CD14-positive monocyte (primary cell): ENCODE measurements at regions not wholly inside any gene's neighbourhood (a gene's known extent, or its start where the extent isn't known, plus 50 kb on each side); places are given as distances from the start of the nearest gene placed in this dataset.

Experiments
- DNase-seq, 3 donors: peaks; one replicate each; pipeline ENCODE4 v3.0.0-alpha.2; 2011 to 2022
- H2AFZ ChIP-seq: 2 replicates; pipeline ENCODE4 v1.6.0; 2012; ENCODE audit warnings: mild to moderate bottlenecking, low read depth, low read length, inconsistent platforms; ENCODE audit not compliant: insufficient read depth, poor library complexity, severe bottlenecking
- H3K27ac ChIP-seq, 2 donors: 1 replicate in 1 of 2; 2 replicates in 1 of 2; pipeline ENCODE4 v1.5.1; 2012 to 2013; ENCODE audit warnings: low read length in 2 of 2, control low read depth in 1 of 2, inconsistent platforms in 1 of 2, low read depth in 1 of 2, mild to moderate bottlenecking in 1 of 2
- H3K27me3 ChIP-seq, 2 donors: one replicate each; pipeline versions ENCODE4 v1.6.0 to v1.6.1; 2011 to 2013; ENCODE audit warnings: low read length in 2 of 2; ENCODE audit not compliant: control insufficient read depth in 2 of 2, insufficient read depth in 2 of 2
- H3K36me3 ChIP-seq, 2 donors: replicated peaks in 1 of 2; 1 replicate in 1 of 2; 2 replicates in 1 of 2; pipeline versions ENCODE4 v1.5.1 to v1.6.1; 2012 to 2013; ENCODE audit warnings: low read length in 2 of 2, control low read depth in 1 of 2, inconsistent platforms in 1 of 2, mild to moderate bottlenecking in 1 of 2; ENCODE audit not compliant: insufficient read depth in 2 of 2, control insufficient read depth in 1 of 2
- H3K4me1 ChIP-seq, 2 donors: 1 replicate in 1 of 2; 2 replicates in 1 of 2; pipeline versions ENCODE4 v1.5.1 to v1.6.1; 2012 to 2013; ENCODE audit warnings: low read length in 2 of 2, control low read depth in 1 of 2, inconsistent platforms in 1 of 2, mild to moderate bottlenecking in 1 of 2, moderate library complexity in 1 of 2; ENCODE audit not compliant: insufficient read depth in 2 of 2, control insufficient read depth in 1 of 2
- H3K4me2 ChIP-seq: replicated peaks from 2 replicates; pipeline ENCODE3; 2012; ENCODE audit warnings: low read length, moderate library complexity, mild to moderate bottlenecking; ENCODE audit not compliant: poor library complexity, severe bottlenecking; ENCODE audit errors: extremely low read depth
- H3K4me3 ChIP-seq, 3 experiments: fragments of 200-600 bp in 1 of 3; sonication (generic) in 1 of 3; replicated peaks in 1 of 3; 1 replicate in 2 of 3; 2 replicates in 1 of 3; pipeline ENCODE4 v1.5.1; 2011 to 2013; ENCODE audit warnings: low read length in 3 of 3, mild to moderate bottlenecking in 3 of 3, control low read depth in 2 of 3, low read depth in 2 of 3, inconsistent platforms in 1 of 3, moderate library complexity in 1 of 3
- H3K79me2 ChIP-seq: 2 replicates; pipeline ENCODE4 v1.6.0; 2012; ENCODE audit warnings: mild to moderate bottlenecking, control low read depth, inconsistent platforms, low read length, moderate library complexity; ENCODE audit not compliant: insufficient read depth
- H3K9ac ChIP-seq: 2 replicates; pipeline ENCODE4 v1.6.0; 2017; ENCODE audit warnings: low read length, mild to moderate bottlenecking; ENCODE audit not compliant: insufficient read depth, poor library complexity, severe bottlenecking
- H3K9me3 ChIP-seq, 2 donors: replicated peaks in 1 of 2; 1 replicate in 1 of 2; 2 replicates in 1 of 2; pipeline versions ENCODE4 v1.5.1 to v1.6.1; 2012 to 2013; ENCODE audit warnings: low read length in 2 of 2, control low read depth in 1 of 2; ENCODE audit not compliant: control insufficient read depth in 1 of 2, insufficient read depth in 1 of 2
- H4K20me1 ChIP-seq: 2 replicates; pipeline ENCODE4 v1.6.0; 2012; ENCODE audit warnings: mild to moderate bottlenecking, low read length, control low read depth, moderate library complexity; ENCODE audit not compliant: insufficient read depth
- H3K27ac Mint-ChIP-seq, 7 donors: one replicate each; pipeline ENCODE4 v1.8.0; 2020; ENCODE audit warnings: mild to moderate bottlenecking in 7 of 7, mixed read lengths in 7 of 7, moderate library complexity in 6 of 7, inconsistent platforms in 2 of 7
- H3K27me3 Mint-ChIP-seq, 3 donors: one replicate each; pipeline ENCODE4 v1.8.0; 2021 to 2022; ENCODE audit warnings: low read depth in 3 of 3, mild to moderate bottlenecking in 3 of 3, mixed read lengths in 3 of 3, moderate library complexity in 3 of 3, inconsistent platforms in 1 of 3
- H3K36me3 Mint-ChIP-seq, 2 donors: one replicate each; pipeline ENCODE4 v1.8.0; 2020; ENCODE audit warnings: mixed read lengths in 2 of 2, inconsistent platforms in 1 of 2, mild to moderate bottlenecking in 1 of 2
- H3K4me1 Mint-ChIP-seq: one replicate; pipeline ENCODE4 v1.8.0; 2020; ENCODE audit warnings: mild to moderate bottlenecking, mixed read lengths
- H3K4me3 Mint-ChIP-seq, 2 donors: one replicate each; pipeline ENCODE4 v1.8.0; 2020; ENCODE audit warnings: mild to moderate bottlenecking in 2 of 2, mixed read lengths in 2 of 2, moderate library complexity in 1 of 2
- H3K9me3 Mint-ChIP-seq, 7 donors: one replicate each; pipeline ENCODE4 v1.8.0; 2020 to 2022; ENCODE audit warnings: mixed read lengths in 7 of 7, mild to moderate bottlenecking in 6 of 7, moderate library complexity in 6 of 7, inconsistent platforms in 2 of 7
- WGBS: methylation state at CpG from one replicate; pipeline ENCODE4 v1.1.5; 2013; ENCODE audit warnings: missing lambda C conversion rate; ENCODE audit not compliant: insufficient coverage; 5-methylcytosine and 5-hydroxymethylcytosine counted together
- intact Hi-C, 2 donors: fragments of 100-400 bp; cut with micrococcal nuclease; formaldehyde crosslinking; loops; one replicate each; pipeline versions ENCODE4 v1.15.0 to v1.15.1; 2023
- TF ChIP-seq, protein P1 (sequence below): fragments of 200-600 bp; IDR thresholded peaks from one replicate; pipeline ENCODE4 v1.8.0; 2022; ENCODE audit warnings: antibody characterized with exemption, mild to moderate bottlenecking

DNA sequence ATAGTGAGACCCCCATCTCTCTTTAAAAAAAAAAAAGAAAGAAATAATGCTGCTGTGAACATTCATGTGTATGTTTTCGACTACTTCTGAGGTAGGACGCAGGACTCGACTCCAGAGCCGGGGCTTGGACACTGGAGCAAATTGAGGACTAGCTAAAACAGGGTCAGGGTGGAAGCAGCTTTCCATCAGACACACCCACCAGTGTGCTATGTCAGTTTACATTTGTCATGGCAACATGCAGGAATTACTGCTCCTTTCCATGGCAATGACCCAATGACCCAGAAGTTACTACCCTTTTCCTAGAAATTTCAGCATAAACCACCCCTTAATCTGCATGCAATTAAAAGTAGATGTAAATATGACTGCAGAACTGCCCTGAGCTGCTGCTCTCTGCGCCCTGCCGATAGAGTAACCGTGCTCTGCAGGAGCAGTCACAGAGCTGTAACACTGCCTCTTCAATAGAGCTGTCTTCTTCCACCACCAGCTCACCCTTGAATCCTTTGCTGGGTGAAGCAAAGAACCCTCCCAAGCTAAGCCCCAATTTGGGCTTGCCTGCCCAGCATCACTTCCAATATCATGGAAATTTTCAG lies 61.6 kb upstream of the ZNF599 start:
- intact Hi-C loops: no loop called here
- H3K9ac ChIP-seq: no peak overlapping the region
- peak overlapping the region in 1 of 2 donors; percentile 9 for H3K4me3 Mint-ChIP-seq
- no peak overlapping the region for H3K4me2 ChIP-seq
- DNase-seq: no peak
- H3K79me2 ChIP-seq: no peaks in the 10 kb centered on the region
- TF ChIP-seq, protein P1, sequence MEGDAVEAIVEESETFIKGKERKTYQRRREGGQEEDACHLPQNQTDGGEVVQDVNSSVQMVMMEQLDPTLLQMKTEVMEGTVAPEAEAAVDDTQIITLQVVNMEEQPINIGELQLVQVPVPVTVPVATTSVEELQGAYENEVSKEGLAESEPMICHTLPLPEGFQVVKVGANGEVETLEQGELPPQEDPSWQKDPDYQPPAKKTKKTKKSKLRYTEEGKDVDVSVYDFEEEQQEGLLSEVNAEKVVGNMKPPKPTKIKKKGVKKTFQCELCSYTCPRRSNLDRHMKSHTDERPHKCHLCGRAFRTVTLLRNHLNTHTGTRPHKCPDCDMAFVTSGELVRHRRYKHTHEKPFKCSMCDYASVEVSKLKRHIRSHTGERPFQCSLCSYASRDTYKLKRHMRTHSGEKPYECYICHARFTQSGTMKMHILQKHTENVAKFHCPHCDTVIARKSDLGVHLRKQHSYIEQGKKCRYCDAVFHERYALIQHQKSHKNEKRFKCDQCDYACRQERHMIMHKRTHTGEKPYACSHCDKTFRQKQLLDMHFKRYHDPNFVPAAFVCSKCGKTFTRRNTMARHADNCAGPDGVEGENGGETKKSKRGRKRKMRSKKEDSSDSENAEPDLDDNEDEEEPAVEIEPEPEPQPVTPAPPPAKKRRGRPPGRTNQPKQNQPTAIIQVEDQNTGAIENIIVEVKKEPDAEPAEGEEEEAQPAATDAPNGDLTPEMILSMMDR: no peak
- H3K27ac ChIP-seq: no peak overlapping the region
- no peak overlapping the region for H3K4me3 ChIP-seq
- H3K27me3 ChIP-seq: peaks cover 0 to 4% of the 10 kb centered on the region in 2 donors
- peaks cover 7 to 27% (median 17%) of the 10 kb centered on the region in 7 donors for H3K9me3 Mint-ChIP-seq
- 85% methylated on average over 4 of the region's 7 CpGs for WGBS
- H3K36me3 Mint-ChIP-seq: no peaks in the 10 kb centered on the region
- no peaks in the 10 kb centered on the region for H4K20me1 ChIP-seq
- peaks cover 5% of the 10 kb centered on the region for H3K4me1 Mint-ChIP-seq
- H3K4me1 ChIP-seq: peaks cover 0 to 7% of the 10 kb centered on the region in 2 donors
- no peak overlapping the region for H3K27ac Mint-ChIP-seq
- H2AFZ ChIP-seq: no peak overlapping the region
- peaks cover 0 to 18% of the 10 kb centered on the region in 2 donors for H3K9me3 ChIP-seq
- H3K36me3 ChIP-seq: no peaks in the 10 kb centered on the region
- H3K27me3 Mint-ChIP-seq: peaks cover 8 to 15% (median 12%) of the 10 kb centered on the region in 3 donors

DNA sequence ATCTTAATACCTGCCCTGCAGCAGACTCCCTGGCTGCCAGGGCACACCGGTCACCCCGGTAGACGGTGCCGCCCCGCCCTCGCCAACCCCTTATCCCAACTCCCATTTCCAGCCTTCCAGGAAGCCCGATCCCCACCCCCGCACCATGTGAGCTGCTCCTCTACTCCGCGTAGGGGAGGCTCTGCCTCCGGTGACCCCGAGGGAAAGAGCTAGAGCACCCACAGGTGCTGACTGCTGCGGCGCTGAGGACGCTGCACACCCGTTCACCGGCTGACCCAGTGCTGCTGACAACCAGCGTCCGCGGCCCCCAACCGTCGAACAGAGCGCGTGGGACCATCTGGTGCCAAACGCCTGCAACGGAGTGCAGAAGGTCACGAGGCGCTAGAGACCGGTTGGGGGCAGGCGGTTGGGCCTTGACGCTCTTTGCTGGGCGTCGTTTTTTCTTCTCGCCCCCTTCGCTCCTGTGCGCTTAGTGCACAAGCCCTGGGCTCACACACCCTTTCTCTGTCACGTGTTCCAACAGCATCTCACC lies 59.6 kb upstream of the ZNF599 start:
- Histone ChIP-seq H2AFZ (no peak overlapping the region), H3K27me3 (no peaks in the 10 kb centered on the region), H3K36me3 (no peaks in the 10 kb centered on the region), H3K4me2 (no peak overlapping the region), H3K79me2 (no peaks in the 10 kb centered on the region), H3K4me3 (no peak overlapping the region), H3K4me1 (no peaks in the 10 kb centered on the region), H3K9me3 (peaks cover 0 to 18% of the 10 kb centered on the region in 2 donors), H4K20me1 (no peaks in the 10 kb centered on the region), H3K27ac (no peak overlapping the region), H3K9ac (no peak overlapping the region)
- intact Hi-C loops: no loop called here
- no peaks in the 10 kb centered on the region for H3K4me1 Mint-ChIP-seq
- H3K9me3 Mint-ChIP-seq: peaks cover 2 to 18% (median 12%) of the 10 kb centered on the region in 7 donors
- TF ChIP-seq, protein P1: no peak
- 90% methylated on average over 37 of the region's 37 CpGs for WGBS
- H3K4me3 Mint-ChIP-seq: no peak overlapping the region
- peak overlapping the region in 1 of 7 donors; percentile 10 for H3K27ac Mint-ChIP-seq
- H3K36me3 Mint-ChIP-seq: no peaks in the 10 kb centered on the region
- no peak for DNase-seq
- peaks cover 0 to 7% (median 4%) of the 10 kb centered on the region in 3 donors for H3K27me3 Mint-ChIP-seq
